ENCODE measurements at regions not wholly inside any gene's neighbourhood (a gene's known extent, or its start where the extent isn't known, plus 50 kb on each side); places are given as distances from the start of the nearest gene placed in this dataset.

GRCh38 chr5:163357636-163358035 lies 79.8 kb upstream of the CCNG1 start:
- Histone ChIP-seq H3K4me1 (ENCODE audit: control insufficient read depth in 1 of 2, insufficient read depth in 2 of 2, low read depth in 1 of 2, low read length in 1 of 2) (peaks cover 0 to 5% of the 10 kb centered on the region in 2 experiments; a peak in 2 of 4 replicates), H4K20me1 (ENCODE audit: insufficient read depth) (no peaks in the 10 kb centered on the region), H3K27me3 (ENCODE audit: insufficient read depth) (no peaks in the 10 kb centered on the region; the same call in 1 of the 2 replicates), H3K27ac (ENCODE audit: low read depth in 2 of 2, low read length in 1 of 2) (no peak overlapping the region), H3K79me2 (ENCODE audit: insufficient read depth) (no peaks in the 10 kb centered on the region), H3K4me2 (no peak overlapping the region), H3K4me3 (ENCODE audit: low read depth in 2 of 2, low read length in 1 of 2) (no peak overlapping the region), H3K9me3 (no peaks in the 10 kb centered on the region), H3F3A (replicated peaks; ENCODE audit: insufficient read depth) (no peaks in the 10 kb centered on the region), H3K36me3 (replicated peaks in 1 of 2; ENCODE audit: control insufficient read depth in 1 of 2, insufficient read depth in 2 of 2, low read length in 1 of 2) (no peaks in the 10 kb centered on the region), H3K9ac (no peak overlapping the region), H3K9me2 (no peaks in the 10 kb centered on the region), H2AFZ (ENCODE audit: low read depth) (no peak overlapping the region)
- no peak for DNase-seq
- WGBS (ENCODE audit: low lambda C conversion rate), result 34% methylated on average over 2 of the region's 2 CpGs
- no peak for TF ChIP-seq FOXJ3 (CRISPR knock-in tag; IDR thresholded peaks at IDR 0.05)
- TF ChIP-seq PBX3 (IDR thresholded peaks at IDR 0.05), result no peak
- TF ChIP-seq JUND (IDR thresholded peaks at IDR 0.05), result no peak
- TF ChIP-seq ZBTB33 (IDR thresholded peaks at IDR 0.05; ENCODE audit: borderline replicate concordance, low read depth), result no peak
- no peak for TF ChIP-seq REST (IDR thresholded peaks at IDR 0.05; ENCODE audit: low read depth, low read length)
- no peak for TF ChIP-seq NRF1 (IDR thresholded peaks at IDR 0.05; ENCODE audit: low read depth, low read length)
- TF ChIP-seq CTCF (IDR thresholded peaks at IDR 0.05), result no peak
- TF ChIP-seq EZH2phosphoT487 (IDR thresholded peaks at IDR 0.05; ENCODE audit: borderline replicate concordance, low read depth), result no peak
- no peak for TF ChIP-seq SMC3 (IDR thresholded peaks at IDR 0.05; ENCODE audit: low read depth, low read length)
- no peak for TF ChIP-seq RXRA (IDR thresholded peaks at IDR 0.05; ENCODE audit: borderline replicate concordance, low read depth)
- no peak for TF ChIP-seq GATA2 (CRISPR knock-in tag; IDR thresholded peaks at IDR 0.05)
- TF ChIP-seq TEAD4 (IDR thresholded peaks at IDR 0.05; ENCODE audit: borderline replicate concordance, insufficient read depth), result no peak
- no peak for TF ChIP-seq ELF1 (IDR thresholded peaks at IDR 0.05)
- no peak for TF ChIP-seq POLR2AphosphoS5 (IDR thresholded peaks at IDR 0.05; ENCODE audit: low read depth, low read length)
- no peak for TF ChIP-seq SIN3A (IDR thresholded peaks at IDR 0.05; ENCODE audit: borderline replicate concordance, low read depth, low read length)
- no peak for TF ChIP-seq USF2 (IDR thresholded peaks at IDR 0.05; ENCODE audit: borderline replicate concordance, low read depth, low read length)
- no peak for TF ChIP-seq RFX5 (IDR thresholded peaks at IDR 0.05; ENCODE audit: low read length)
- TF ChIP-seq MXI1 (IDR thresholded peaks at IDR 0.05; ENCODE audit: low read depth, low read length), result no peak
- TF ChIP-seq GABPA (IDR thresholded peaks at IDR 0.05; ENCODE audit: low read depth), result no peak
- ChIA-PET POLR2A (no interaction called here), CTCF (interaction anchor here (0.6 to 3.7 kb wide), 3 partner anchors 9 to 51 kb away, joined by 3 to 25 read pairs (median 12); no protein-coding TSS in a partner anchor)

All from SK-N-SH (cell line).